B cell (primary cell): ENCODE measurements at regions not wholly inside any gene's neighbourhood (a gene's known extent, or its start where the extent isn't known, plus 50 kb on each side); places are given as distances from the start of the nearest gene placed in this dataset.

ENCODE experiments used
- ATAC-seq: fragments of 200-7000 bp; cut with Tn5 transposase; one replicate; pipeline ENCODE4 v1.10.0; 2021; ENCODE audit warnings: low read depth, mild to moderate bottlenecking, moderate number of reproducible peaks, moderate library complexity
- CTCF ChIA-PET: fragments of 350-600 bp; sonication (Branson Sonifier 250); formaldehyde crosslinking; loops from one replicate; lab custom pipeline; 2021; ENCODE audit warnings: antibody characterized with exemption, inconsistent platforms; lab: Charles Lee
- POLR2A ChIA-PET: fragments of 350-600 bp; sonication (Branson Sonifier 250); formaldehyde crosslinking; loops from one replicate; lab custom pipeline; 2021; ENCODE audit warnings: antibody characterized with exemption; lab: Charles Lee
- DNase-seq: peaks from one replicate; pipeline ENCODE4 v3.0.0; 2013
- H2AFZ ChIP-seq: 2 replicates; pipeline ENCODE4 v1.6.1; 2012; ENCODE audit warnings: mild to moderate bottlenecking, low read depth, low read length; ENCODE audit not compliant: insufficient read depth, poor library complexity, severe bottlenecking
- H3K27ac ChIP-seq, 2 donors: 1 replicate in 1 of 2; 2 replicates in 1 of 2; pipeline ENCODE4 v1.5.1; 2012 to 2013; ENCODE audit warnings: low read length in 2 of 2, mild to moderate bottlenecking in 2 of 2, moderate library complexity in 1 of 2
- H3K27me3 ChIP-seq, 4 experiments: fragments of 200-600 bp in 1 of 4; sonication (generic) in 1 of 4; replicated peaks in 1 of 4; 1 replicate in 2 of 4; 2 replicates in 2 of 4; pipeline versions ENCODE4 v1.6.1 to v1.7.0; 2013 to 2016; ENCODE audit warnings: low read length in 3 of 4, mild to moderate bottlenecking in 2 of 4, mixed read lengths in 1 of 4, moderate library complexity in 1 of 4; ENCODE audit not compliant: insufficient read depth in 4 of 4, control insufficient read depth in 3 of 4; ENCODE audit errors: control extremely low read depth in 1 of 4
- H3K36me3 ChIP-seq, 2 experiments: replicated peaks in 1 of 2; 1 replicate in 1 of 2; 2 replicates in 1 of 2; pipeline versions ENCODE4 v1.6.1 to v1.7.1; 2013; ENCODE audit warnings: low read length in 1 of 2; ENCODE audit not compliant: insufficient read depth in 2 of 2, control insufficient read depth in 1 of 2; ENCODE audit errors: control extremely low read depth in 1 of 2, extremely low read depth in 1 of 2
- H3K4me1 ChIP-seq, 2 donors: fragments of 200-600 bp in 1 of 2; sonication (generic) in 1 of 2; 1 replicate in 1 of 2; 2 replicates in 1 of 2; pipeline versions ENCODE4 v1.5.1 to v1.6.1; 2013 to 2017; ENCODE audit warnings: low read length in 2 of 2; ENCODE audit not compliant: control insufficient read depth in 2 of 2, insufficient read depth in 2 of 2
- H3K4me2 ChIP-seq: replicated peaks from 2 replicates; pipeline ENCODE3; 2012; ENCODE audit warnings: mild to moderate bottlenecking, low read depth, low read length; ENCODE audit not compliant: poor library complexity, severe bottlenecking
- H3K4me3 ChIP-seq, 5 experiments: fragments of 200-600 bp in 1 of 5; sonication (generic) in 1 of 5; 1 replicate in 3 of 5; 2 replicates in 2 of 5; pipeline versions ENCODE4 v1.5.1 to v1.7.0; 2011 to 2016; ENCODE audit warnings: low read length in 4 of 5, mild to moderate bottlenecking in 4 of 5, low read depth in 2 of 5, control low read depth in 1 of 5, moderate library complexity in 1 of 5; ENCODE audit not compliant: insufficient read depth in 1 of 5; ENCODE audit errors: control extremely low read depth in 1 of 5, extremely low read depth in 1 of 5
- H3K79me2 ChIP-seq: fragments of 200-600 bp; sonication (generic); one replicate; pipeline ENCODE4 v1.6.0; 2016; ENCODE audit warnings: low read length; ENCODE audit not compliant: control insufficient read depth, insufficient read depth
- H3K9ac ChIP-seq: fragments of 200-600 bp; sonication (generic); 2 replicates; pipeline ENCODE4 v1.6.1; 2017; ENCODE audit warnings: mild to moderate bottlenecking, low read length, moderate library complexity
- H3K9me3 ChIP-seq, 3 donors: one replicate each; pipeline versions ENCODE4 v1.6.1 to v1.7.1; 2013; ENCODE audit warnings: low read length in 2 of 3; ENCODE audit not compliant: control insufficient read depth in 2 of 3, insufficient read depth in 1 of 3; ENCODE audit errors: control extremely low read depth in 1 of 3
- H4K20me1 ChIP-seq: 2 replicates; pipeline ENCODE4 v1.6.0; 2012; ENCODE audit warnings: mild to moderate bottlenecking, low read length; ENCODE audit not compliant: insufficient read depth, control insufficient read depth, poor library complexity, severe bottlenecking
- H3K27ac Mint-ChIP-seq: one replicate; pipeline ENCODE4 v1.8.0; 2021; ENCODE audit warnings: mixed read lengths
- H3K27me3 Mint-ChIP-seq: one replicate; pipeline ENCODE4 v1.8.0; 2021; ENCODE audit warnings: mixed read lengths
- H3K4me1 Mint-ChIP-seq: one replicate; pipeline ENCODE4 v1.8.0; 2021; ENCODE audit warnings: mixed read lengths
- H3K4me3 Mint-ChIP-seq: one replicate; pipeline ENCODE4 v1.8.0; 2021; ENCODE audit warnings: mixed read lengths
- H3K9me3 Mint-ChIP-seq: one replicate; pipeline ENCODE4 v1.8.0; 2022; ENCODE audit warnings: mixed read lengths; ENCODE audit not compliant: insufficient read depth
- CTCF ChIP-seq: fragments of 200-600 bp; IDR thresholded peaks from one replicate; pipeline ENCODE4 v1.8.0; 2022; ENCODE audit warnings: antibody characterized with exemption, mild to moderate bottlenecking
- EZH2 ChIP-seq: IDR thresholded peaks from 2 replicates; pipeline ENCODE4 v1.6.1; 2012; ENCODE audit warnings: borderline replicate concordance, low read depth, mild to moderate bottlenecking, moderate library complexity, low read length; ENCODE audit not compliant: insufficient read depth, poor library complexity, severe bottlenecking
- WGBS: methylation state at CpG from one replicate; pipeline ENCODE4 v1.1.5; 2013; ENCODE audit warnings: missing lambda C conversion rate; ENCODE audit not compliant: insufficient coverage; 5-methylcytosine and 5-hydroxymethylcytosine counted together
- intact Hi-C: fragments of 100-400 bp; cut with micrococcal nuclease; formaldehyde crosslinking; loops from one replicate; pipeline ENCODE4 v1.10.0; 2022

GRCh38 chr11:20247591-20248007, 87.3 kb upstream of the DBX1 start:
- DNase-seq (no peak), ATAC-seq (no peak)
- no peaks in the 10 kb centered on the region for H3K4me1 Mint-ChIP-seq
- no peaks in the 10 kb centered on the region for H3K9me3 ChIP-seq
- CTCF ChIA-PET: interaction anchor here (1.3 kb wide), 1 partner anchor 119 kb away, joined by 3 read pairs; no protein-coding TSS in a partner anchor
- H3K4me3 Mint-ChIP-seq: no peak overlapping the region
- H3K9ac ChIP-seq: no peak overlapping the region
- no peaks in the 10 kb centered on the region for H4K20me1 ChIP-seq
- no peak overlapping the region for H2AFZ ChIP-seq
- no peaks in the 10 kb centered on the region for H3K9me3 Mint-ChIP-seq
- 70% methylated on average over 2 of the region's 9 CpGs for WGBS
- H3K27ac Mint-ChIP-seq: no peak overlapping the region
- no peaks in the 10 kb centered on the region for H3K4me1 ChIP-seq
- H3K27me3 Mint-ChIP-seq: peaks cover 17% of the 10 kb centered on the region
- H3K36me3 ChIP-seq: no peaks in the 10 kb centered on the region
- no peak overlapping the region for H3K27ac ChIP-seq
- no peak overlapping the region for H3K4me2 ChIP-seq
- TF ChIP-seq CTCF: no peak
- TF ChIP-seq EZH2: no peak
- no peaks in the 10 kb centered on the region for H3K27me3 ChIP-seq
- H3K4me3 ChIP-seq: no peak overlapping the region
- H3K79me2 ChIP-seq: no peaks in the 10 kb centered on the region
- POLR2A ChIA-PET: no interaction called here
- intact Hi-C loops: no loop called here

DNA sequence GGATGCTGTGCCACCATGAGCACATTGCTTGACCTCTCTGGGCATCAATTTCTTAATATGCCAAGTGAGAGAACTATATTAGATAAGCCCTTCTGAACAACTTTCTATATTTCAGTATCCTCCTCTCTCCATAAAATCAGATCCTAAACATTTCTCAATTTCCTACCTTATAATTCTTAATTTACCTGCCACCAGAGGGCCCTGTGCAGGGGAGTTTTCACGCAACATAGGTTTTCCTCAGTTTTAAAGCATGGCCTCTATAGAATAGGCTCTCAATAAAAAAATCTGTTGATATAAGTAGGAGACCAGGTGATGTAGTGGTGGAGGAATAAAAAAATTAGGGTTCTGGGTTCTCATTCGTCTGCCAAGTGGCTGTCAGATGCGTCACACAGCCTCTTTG, 83.7 kb upstream of the DBX1 start:
- ATAC-seq: no peak
- no peaks in the 10 kb centered on the region for H3K79me2 ChIP-seq
- ChIA-PET CTCF (no interaction called here), POLR2A (no interaction called here)
- H3K4me1 ChIP-seq: no peaks in the 10 kb centered on the region
- peaks cover 12% of the 10 kb centered on the region for H3K27me3 Mint-ChIP-seq
- no peaks in the 10 kb centered on the region for H3K4me1 Mint-ChIP-seq
- DNase-seq: no peak
- H3K9ac ChIP-seq: no peak overlapping the region
- H3K4me3 Mint-ChIP-seq: no peak overlapping the region
- H3K9me3 Mint-ChIP-seq: no peaks in the 10 kb centered on the region
- H3K27ac Mint-ChIP-seq: no peak overlapping the region
- no peak overlapping the region for H3K4me2 ChIP-seq
- WGBS: no CpG with 5 or more reads among the region's 3 CpGs
- H2AFZ ChIP-seq: no peak overlapping the region
- no peaks in the 10 kb centered on the region for H4K20me1 ChIP-seq
- intact Hi-C loops: no loop called here
- no peaks in the 10 kb centered on the region for H3K36me3 ChIP-seq
- H3K27ac ChIP-seq: no peak overlapping the region
- TF ChIP-seq EZH2 (no peak), CTCF (no peak)
- peaks cover 0 to 2% (median 0%) of the 10 kb centered on the region in 4 experiments for H3K27me3 ChIP-seq
- H3K4me3 ChIP-seq: no peak overlapping the region
- H3K9me3 ChIP-seq: no peaks in the 10 kb centered on the region
